GM23248 (cell line): ENCODE measurements at regions not wholly inside any gene's neighbourhood (a gene's known extent, or its start where the extent isn't known, plus 50 kb on each side); places are given as distances from the start of the nearest gene placed in this dataset.

ENCODE experiments used
- DNase-seq: peaks from one replicate; pipeline ENCODE4 v3.0.0-alpha.2; 2015
- H2AFZ ChIP-seq: fragments of 200-600 bp; sonication (generic); 2 replicates; pipeline ENCODE4 v1.6.1; 2016; ENCODE audit warnings: antibody characterized with exemption
- H3F3A ChIP-seq: fragments of 200-600 bp; sonication (generic); 2 replicates; pipeline ENCODE4 v1.6.1; 2016; ENCODE audit warnings: mild to moderate bottlenecking, antibody characterized with exemption, mixed run types; ENCODE audit not compliant: insufficient read depth
- H3K27ac ChIP-seq: fragments of 200-600 bp; sonication (generic); 2 replicates; pipeline ENCODE4 v1.5.1; 2016; ENCODE audit warnings: mild to moderate bottlenecking
- H3K27me3 ChIP-seq: fragments of 200-600 bp; sonication (generic); replicated peaks from 2 replicates; pipeline ENCODE4 v1.6.1; 2016; ENCODE audit warnings: mild to moderate bottlenecking; ENCODE audit not compliant: insufficient read depth
- H3K36me3 ChIP-seq: fragments of 200-600 bp; sonication (generic); 2 replicates; pipeline ENCODE4 v1.6.1; 2016; ENCODE audit warnings: low read depth, mild to moderate bottlenecking
- H3K4me1 ChIP-seq: fragments of 200-600 bp; sonication (generic); 2 replicates; pipeline ENCODE4 v1.6.1; 2016; ENCODE audit warnings: mild to moderate bottlenecking; ENCODE audit not compliant: insufficient read depth
- H3K4me2 ChIP-seq: fragments of 200-600 bp; sonication (generic); one replicate; pipeline ENCODE4 v1.6.1; 2016; ENCODE audit warnings: mild to moderate bottlenecking; ENCODE audit not compliant: unreplicated experiment
- H3K4me3 ChIP-seq: fragments of 200-600 bp; sonication (generic); 2 replicates; pipeline ENCODE4 v1.5.1; 2016; ENCODE audit warnings: mild to moderate bottlenecking
- H3K79me2 ChIP-seq: fragments of 200-600 bp; sonication (generic); 2 replicates; pipeline ENCODE4 v1.6.1; 2016; ENCODE audit warnings: mild to moderate bottlenecking; ENCODE audit not compliant: insufficient read depth
- H3K9ac ChIP-seq: fragments of 200-600 bp; sonication (generic); 2 replicates; pipeline ENCODE4 v1.6.1; 2016; ENCODE audit warnings: mild to moderate bottlenecking
- H3K9me2 ChIP-seq: fragments of 200-600 bp; sonication (generic); 2 replicates; pipeline ENCODE4 v1.6.1; 2016; ENCODE audit warnings: mixed run types, mild to moderate bottlenecking, moderate library complexity; ENCODE audit not compliant: insufficient read depth
- H3K9me3 ChIP-seq: fragments of 200-600 bp; sonication (generic); one replicate; pipeline ENCODE4 v1.6.1; 2017; ENCODE audit warnings: low read depth
- H4K20me1 ChIP-seq: fragments of 200-600 bp; sonication (generic); 2 replicates; pipeline ENCODE4 v1.6.0; 2016; ENCODE audit not compliant: insufficient read depth
- EZH2 ChIP-seq: fragments of 200-600 bp; sonication (generic); IDR thresholded peaks from 2 replicates; pipeline ENCODE4 v1.6.1; 2018; ENCODE audit warnings: antibody characterized with exemption, mild to moderate bottlenecking; ENCODE audit not compliant: insufficient read depth, poor library complexity, severe bottlenecking
- EZH2phosphoT487 ChIP-seq: fragments of 200-600 bp; sonication (generic); IDR thresholded peaks from 2 replicates; pipeline ENCODE4 v1.6.1; 2018; ENCODE audit warnings: antibody characterized with exemption, moderate library complexity, mild to moderate bottlenecking, low read depth; ENCODE audit not compliant: insufficient read depth
- WGBS, 2 experiments: methylation state at CpG; one replicate each; pipeline ENCODE4 v1.1.6; 2015 to 2017; ENCODE audit warnings: low lambda C conversion rate in 2 of 2, low coverage in 1 of 2; ENCODE audit errors: missing lambda C conversion rate in 2 of 2; 5-methylcytosine and 5-hydroxymethylcytosine counted together
- in situ Hi-C: fragments of 300-500 bp; cut with MboI; formaldehyde crosslinking; loops from 2 replicates; pipeline ENCODE4 v1.15.0; 2020

- WGBS, 2 experiments: 91 to 96% methylated on average over 1 of the region's 1 CpG
- no peaks in the 10 kb centered on the region for H3K9me2 ChIP-seq
- no peak for DNase-seq
- no peak for TF ChIP-seq EZH2
- no peak for TF ChIP-seq EZH2phosphoT487
- no peak overlapping the region for H3K4me2 ChIP-seq
- no peaks in the 10 kb centered on the region for H3K79me2 ChIP-seq
- no peaks in the 10 kb centered on the region for H4K20me1 ChIP-seq
- no peaks in the 10 kb centered on the region for H3K9me3 ChIP-seq
- in situ Hi-C loops: no loop called here
- H3K4me3 ChIP-seq: no peak overlapping the region
- 0 out of 2 replicates have a peak, but pooled peaks cover 2% of the 10 kb centered on the region for H3K27me3 ChIP-seq
- no peak overlapping the region for H2AFZ ChIP-seq
- no peak overlapping the region for H3K9ac ChIP-seq
- no peak overlapping the region for H3K27ac ChIP-seq
- no peaks in the 10 kb centered on the region for H3K36me3 ChIP-seq
- H3F3A ChIP-seq: peaks cover 25% of the 10 kb centered on the region
- peaks cover 8% of the 10 kb centered on the region; the same call in 1 of the 2 replicates for H3K4me1 ChIP-seq
These were observed 98.6 kb upstream of the FER start for GRCh38 chr5:108649106-108649505.

DNA sequence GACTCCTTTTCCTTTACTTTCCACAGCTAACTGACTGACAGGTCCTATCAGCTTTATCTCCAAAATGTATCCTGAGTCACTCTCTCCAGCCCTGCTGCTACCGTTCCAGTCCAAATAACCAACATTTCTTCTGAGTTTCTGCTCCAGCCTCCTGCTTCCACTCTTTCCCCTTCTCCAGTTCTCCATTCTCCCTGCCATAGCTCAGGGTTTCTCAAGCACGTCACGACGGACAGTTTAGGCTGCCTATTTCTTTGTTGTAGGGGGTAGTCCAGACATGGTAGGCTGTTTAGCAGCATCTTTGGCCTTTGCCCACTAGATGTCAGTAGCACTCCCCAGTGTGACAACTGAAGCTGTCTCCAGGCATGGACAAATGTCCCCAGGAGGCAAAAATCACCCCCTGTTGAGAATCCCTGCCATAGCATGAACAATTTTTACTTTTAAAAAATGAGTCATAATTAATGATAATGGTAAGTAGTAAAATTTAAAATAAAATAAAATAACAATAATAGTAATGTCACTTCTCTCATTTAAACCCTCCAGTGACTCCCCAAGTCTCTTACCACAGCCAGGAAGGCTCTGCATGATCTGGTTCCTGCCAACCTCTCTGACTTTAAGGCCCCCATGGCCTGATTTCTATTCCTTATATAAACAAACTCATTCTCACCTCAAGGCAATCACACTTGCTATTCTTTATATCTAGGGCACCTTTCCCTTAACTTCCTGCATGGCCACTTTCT lies 105.4 kb upstream of the FER start:
- no peaks in the 10 kb centered on the region for H3K9me3 ChIP-seq
- H3K9ac ChIP-seq: no peak overlapping the region
- H3K36me3 ChIP-seq: no peaks in the 10 kb centered on the region
- H3F3A ChIP-seq: 0 out of 2 replicates have a peak, but pooled peaks cover 6% of the 10 kb centered on the region
- in situ Hi-C loops: no loop called here
- 0 out of 2 replicates have a peak, but pooled peaks cover 2% of the 10 kb centered on the region for H3K27me3 ChIP-seq
- H3K27ac ChIP-seq: no peak overlapping the region
- no peaks in the 10 kb centered on the region for H3K79me2 ChIP-seq
- peaks cover 1% of the 10 kb centered on the region for H3K4me1 ChIP-seq
- peak overlapping the region; percentile 75 for H2AFZ ChIP-seq
- H4K20me1 ChIP-seq: no peaks in the 10 kb centered on the region
- DNase-seq: peak; percentile 71
- TF ChIP-seq EZH2: no peak
- TF ChIP-seq EZH2phosphoT487: no peak
- H3K4me2 ChIP-seq: peak overlapping the region; percentile 28
- H3K4me3 ChIP-seq: no peak overlapping the region
- 7 to 12% methylated on average over 4 of the region's 4 CpGs for WGBS, 2 experiments
- no peaks in the 10 kb centered on the region for H3K9me2 ChIP-seq

GRCh38 chr5:108641596-108641995 lies 106.1 kb upstream of the FER start:
- Histone ChIP-seq H3K27ac (no peak overlapping the region), H4K20me1 (no peaks in the 10 kb centered on the region), H3K27me3 (0 out of 2 replicates have a peak, but pooled peaks cover 2% of the 10 kb centered on the region), H3K4me3 (no peak overlapping the region), H3K4me1 (peaks cover 3% of the 10 kb centered on the region), H3K9me3 (no peaks in the 10 kb centered on the region), H3K9me2 (no peaks in the 10 kb centered on the region), H3K79me2 (no peaks in the 10 kb centered on the region), H3F3A (0 out of 2 replicates have a peak, but pooled peaks cover 10% of the 10 kb centered on the region), H3K4me2 (no peak overlapping the region), H2AFZ (peak overlapping the region; percentile 75), H3K36me3 (no peaks in the 10 kb centered on the region), H3K9ac (no peak overlapping the region)
- in situ Hi-C loops: no loop called here
- TF ChIP-seq EZH2phosphoT487 (no peak), EZH2 (no peak)
- DNase-seq: no peak
- 77 to 89% methylated on average over 1 of the region's 1 CpG for WGBS, 2 experiments

DNA sequence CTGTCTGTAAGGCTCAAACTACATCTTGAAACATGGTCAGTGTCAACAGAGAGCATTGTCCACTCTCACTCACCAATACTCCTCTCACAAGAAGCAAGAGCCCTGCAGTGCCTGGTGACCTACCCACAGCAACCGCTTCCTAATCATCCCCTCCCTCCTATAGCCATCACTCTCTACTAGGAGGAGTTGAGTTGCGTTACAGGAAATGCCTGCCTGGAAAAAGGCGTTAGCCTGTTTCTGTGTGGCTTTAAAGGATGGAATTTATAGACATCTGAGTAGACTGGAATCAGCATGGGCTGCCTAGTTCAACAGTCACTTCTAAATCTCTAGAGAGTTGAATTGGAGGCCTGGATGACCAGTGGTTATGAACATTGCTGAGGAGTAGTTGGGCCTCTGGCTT lies 108.3 kb upstream of the FER start:
- H3K36me3 ChIP-seq: no peaks in the 10 kb centered on the region
- H3F3A ChIP-seq: 0 out of 2 replicates have a peak, but pooled peaks cover 10% of the 10 kb centered on the region
- no peaks in the 10 kb centered on the region for H3K9me2 ChIP-seq
- WGBS, 2 experiments: 85 to 91% methylated on average over 3 of the region's 3 CpGs
- H3K4me3 ChIP-seq: no peak overlapping the region
- no peak overlapping the region for H3K27ac ChIP-seq
- TF ChIP-seq EZH2phosphoT487: no peak
- TF ChIP-seq EZH2: no peak
- in situ Hi-C loops: no loop called here
- H3K27me3 ChIP-seq: no peaks in the 10 kb centered on the region
- H4K20me1 ChIP-seq: no peaks in the 10 kb centered on the region
- no peak for DNase-seq
- H3K9ac ChIP-seq: no peak overlapping the region
- no peaks in the 10 kb centered on the region for H3K79me2 ChIP-seq
- no peaks in the 10 kb centered on the region for H3K9me3 ChIP-seq
- H3K4me2 ChIP-seq: no peak overlapping the region
- peaks cover 11% of the 10 kb centered on the region for H3K4me1 ChIP-seq
- H2AFZ ChIP-seq: no peak overlapping the region
